IMR-90 (cell line): ENCODE measurements at regions not wholly inside any gene's neighbourhood (a gene's known extent, or its start where the extent isn't known, plus 50 kb on each side); places are given as distances from the start of the nearest gene placed in this dataset.

Experiments used
- ATAC-seq: fragments of 200-7000 bp; cut with Tn5 transposase; 2 replicates; pipeline ENCODE4 v1.9.1; 2020; ENCODE audit warnings: low read depth, mild to moderate bottlenecking, moderate library complexity
- BruUV-seq: library from RNA; stranded (reverse); fragments of 400-500 nt; replicated peaks from 2 replicates; lab custom pipeline; 2021; lab: Mats Ljungman, UMichigan
- CTCF ChIA-PET: fragments of 300-600 bp; formaldehyde crosslinking; extraction: SDS; loops from one replicate; lab custom pipeline; 2021; ENCODE audit warnings: antibody characterized with exemption; lab: Yijun Ruan, JAX
- POLR2A ChIA-PET: fragments of 300-600 bp; sonication (Branson Sonifier 250); formaldehyde crosslinking; loops from one replicate; lab custom pipeline; 2022; ENCODE audit warnings: antibody characterized with exemption; ENCODE audit not compliant: unreplicated experiment; lab: Charles Lee
- DNase-seq: peaks from one replicate; pipeline ENCODE4 v3.0.0; 2013
- H2AFZ ChIP-seq: replicated peaks from 2 replicates; pipeline ENCODE3; 2013; ENCODE audit warnings: low read length, mild to moderate bottlenecking; ENCODE audit not compliant: poor library complexity
- H2AK5ac ChIP-seq: 2 replicates; pipeline ENCODE4 v1.6.1; 2013; ENCODE audit warnings: low read depth, low read length, inconsistent platforms
- H2AK9ac ChIP-seq: replicated peaks from 2 replicates; pipeline ENCODE3; 2013; ENCODE audit warnings: mild to moderate bottlenecking, low read depth, low read length, moderate library complexity; ENCODE audit not compliant: poor library complexity
- H2BK120ac ChIP-seq: 2 replicates; pipeline ENCODE4 v1.6.1; 2013; ENCODE audit warnings: low read depth, low read length, inconsistent platforms
- H2BK15ac ChIP-seq: 3 replicates; pipeline ENCODE4 v1.6.1; 2013; ENCODE audit warnings: low read depth, low read length, inconsistent platforms
- H2BK20ac ChIP-seq: 2 replicates; pipeline ENCODE4 v1.6.1; 2013; ENCODE audit warnings: low read depth, mild to moderate bottlenecking, inconsistent platforms, low read length, moderate library complexity
- H2BK5ac ChIP-seq: 2 replicates; pipeline ENCODE4 v1.6.1; 2013; ENCODE audit warnings: mild to moderate bottlenecking, low read depth, low read length, inconsistent platforms; ENCODE audit not compliant: poor library complexity, severe bottlenecking
- H3K14ac ChIP-seq: replicated peaks from 2 replicates; pipeline ENCODE4 v1.6.1; 2013; ENCODE audit warnings: low read depth, low read length, inconsistent platforms
- H3K18ac ChIP-seq: 2 replicates; pipeline ENCODE4 v1.6.1; 2013; ENCODE audit warnings: low read depth, low read length, control low read depth
- H3K23ac ChIP-seq: 2 replicates; pipeline ENCODE4 v1.6.1; 2013; ENCODE audit warnings: low read depth, low read length, inconsistent platforms
- H3K27ac ChIP-seq: 2 replicates; pipeline ENCODE4 v1.5.1; 2013; ENCODE audit warnings: mild to moderate bottlenecking, control low read depth, low read length; ENCODE audit not compliant: insufficient read depth
- H3K27me3 ChIP-seq: 2 replicates; pipeline ENCODE4 v1.6.1; 2013; ENCODE audit warnings: low read length; ENCODE audit not compliant: control insufficient read depth, insufficient read depth
- H3K36me3 ChIP-seq: 2 replicates; pipeline ENCODE4 v1.6.1; 2013; ENCODE audit warnings: low read length, mixed read lengths; ENCODE audit not compliant: control insufficient read depth, insufficient read depth
- H3K4ac ChIP-seq: 2 replicates; pipeline ENCODE4 v1.6.1; 2013; ENCODE audit warnings: low read depth, low read length, inconsistent platforms
- H3K4me1 ChIP-seq: 2 replicates; pipeline ENCODE4 v1.6.1; 2013; ENCODE audit warnings: low read length, mixed read lengths; ENCODE audit not compliant: control insufficient read depth, insufficient read depth
- H3K4me2 ChIP-seq: 2 replicates; pipeline ENCODE4 v1.6.1; 2013; ENCODE audit warnings: low read depth, mild to moderate bottlenecking, control low read depth, low read length, moderate library complexity
- H3K4me3 ChIP-seq: 2 replicates; pipeline ENCODE4 v1.5.1; 2013; ENCODE audit warnings: low read depth, mild to moderate bottlenecking, control low read depth, low read length, moderate library complexity; ENCODE audit not compliant: insufficient read depth
- H3K56ac ChIP-seq: 2 replicates; pipeline ENCODE4 v1.6.1; 2013; ENCODE audit warnings: low read length, inconsistent platforms; ENCODE audit not compliant: insufficient read depth; ENCODE audit errors: extremely low read depth
- H3K79me1 ChIP-seq, 2 experiments: 2 replicates each; pipeline ENCODE4 v1.6.1; 2013; ENCODE audit warnings: low read length in 2 of 2, inconsistent platforms in 1 of 2, low read depth in 1 of 2
- H3K9ac ChIP-seq: 2 replicates; pipeline ENCODE4 v1.6.1; 2013; ENCODE audit warnings: low read depth, low read length, control low read depth
- H3K9me1 ChIP-seq: 2 replicates; pipeline ENCODE4 v1.6.1; 2013; ENCODE audit warnings: low read length, inconsistent platforms; ENCODE audit not compliant: insufficient read depth
- H3K9me3 ChIP-seq: 2 replicates; pipeline ENCODE4 v1.6.1; 2013; ENCODE audit warnings: low read length; ENCODE audit not compliant: control insufficient read depth, insufficient read depth
- H4K20me1 ChIP-seq: 2 replicates; pipeline ENCODE4 v1.6.1; 2013; ENCODE audit warnings: low read length, inconsistent platforms; ENCODE audit not compliant: insufficient read depth
- H4K5ac ChIP-seq: 2 replicates; pipeline ENCODE4 v1.6.1; 2013; ENCODE audit warnings: mild to moderate bottlenecking, low read depth, low read length, control low read depth
- H4K8ac ChIP-seq, 2 experiments: 2 replicates each; pipeline ENCODE4 v1.6.1; 2013; ENCODE audit warnings: low read depth in 2 of 2, low read length in 2 of 2, control low read depth in 1 of 2, inconsistent platforms in 1 of 2
- H4K91ac ChIP-seq: 2 replicates; pipeline ENCODE4 v1.6.1; 2013; ENCODE audit warnings: low read depth, low read length, inconsistent platforms; ENCODE audit not compliant: insufficient read depth
- CEBPB ChIP-seq: IDR thresholded peaks from 2 replicates; pipeline ENCODE4 v1.6.1; 2012; ENCODE audit warnings: low read depth, low read length, improper control_type of control experiment
- CHD1 ChIP-seq: IDR thresholded peaks from 2 replicates; pipeline ENCODE4 v1.6.1; 2012; ENCODE audit warnings: low read depth, low read length, improper control_type of control experiment
- CTCF ChIP-seq: conservative IDR thresholded peaks from 2 replicates; pipeline ENCODE4 v1.5.1; 2012; ENCODE audit warnings: mild to moderate bottlenecking, low read depth, low read length, improper control_type of control experiment
- FOS ChIP-seq: fragments of 150-350 bp; IDR thresholded peaks from 2 replicates; pipeline ENCODE4 v1.6.1; 2016; ENCODE audit warnings: low read depth, low read length
- MAFK ChIP-seq: IDR thresholded peaks from 2 replicates; pipeline ENCODE4 v1.6.1; 2012; ENCODE audit warnings: low read depth, low read length, improper control_type of control experiment
- MXI1 ChIP-seq: IDR thresholded peaks from 2 replicates; pipeline ENCODE4 v1.6.1; 2012; ENCODE audit warnings: low read depth, mild to moderate bottlenecking, low read length, moderate library complexity, borderline replicate concordance
- NFE2L2 ChIP-seq: fragments of 150-350 bp; IDR thresholded peaks from 2 replicates; pipeline ENCODE4 v1.6.1; 2016; ENCODE audit warnings: low read depth, mild to moderate bottlenecking, low read length
- POLR2A ChIP-seq: IDR thresholded peaks from 2 replicates; pipeline ENCODE4 v1.6.1; 2012; ENCODE audit warnings: mild to moderate bottlenecking, low read depth, low read length
- RCOR1 ChIP-seq: IDR thresholded peaks from 2 replicates; pipeline ENCODE4 v1.6.1; 2012; ENCODE audit warnings: mild to moderate bottlenecking, low read length, improper control_type of control experiment; ENCODE audit not compliant: insufficient replicate concordance
- RFX5 ChIP-seq: IDR thresholded peaks from 2 replicates; pipeline ENCODE4 v1.8.0; 2012; ENCODE audit warnings: low read depth, mild to moderate bottlenecking, low read length, moderate library complexity
- SMC3 ChIP-seq: fragments of 150-350 bp; IDR thresholded peaks from 2 replicates; pipeline ENCODE4 v1.6.1; 2016; ENCODE audit warnings: low read depth, mild to moderate bottlenecking, antibody characterized with exemption, low read length, moderate library complexity
- USF2 ChIP-seq: fragments of 150-350 bp; IDR thresholded peaks from 2 replicates; pipeline ENCODE4 v1.6.1; 2017; ENCODE audit warnings: mild to moderate bottlenecking, antibody characterized with exemption, low read length, low read depth
- WGBS, 2 experiments: methylation state at CpG; one replicate each; pipeline versions ENCODE4 v1.1.5 to v1.1.7; 2013; ENCODE audit warnings: missing lambda C conversion rate in 2 of 2; ENCODE audit not compliant: insufficient read length in 1 of 2; ENCODE audit errors: extremely low coverage in 2 of 2; 5-methylcytosine and 5-hydroxymethylcytosine counted together
- dilution Hi-C: fragments of 300-500 bp; cut with HindIII; formaldehyde crosslinking; loops from one replicate; pipeline ENCODE4 v1.14.3; 2018; ENCODE audit warnings: low sequenced_read_pairs; ENCODE audit not compliant: unreplicated experiment
- in situ Hi-C: fragments of 300-500 bp; cut with MboI; formaldehyde crosslinking; loops from 3 replicates; pipeline ENCODE4 v1.14.3; 2019; ENCODE audit warnings: low sequenced_read_pairs, inconsistent platforms, mixed read lengths
- intact Hi-C: fragments of 100-400 bp; cut with micrococcal nuclease; formaldehyde crosslinking; loops from 2 replicates; pipeline ENCODE4 v1.10.0; 2022
- TF ChIP-seq, protein P1 (sequence below): fragments of 150-350 bp; IDR thresholded peaks from 2 replicates; pipeline ENCODE4 v1.6.1; 2016; ENCODE audit warnings: low read depth, mild to moderate bottlenecking, low read length, moderate library complexity, borderline replicate concordance

GRCh38 chr17:63162406-63163157 lies 196.5 kb downstream of the TANC2 start:
- Histone ChIP-seq H4K91ac (no peak overlapping the region), H3K9ac (no peak overlapping the region), H2BK120ac (no peak overlapping the region), H3K36me3 (0 out of 2 replicates have a peak, but pooled peaks cover 2% of the 10 kb centered on the region), H3K18ac (no peak overlapping the region), H3K4ac (no peak overlapping the region), H3K79me1 (peaks cover 41 to 50% of the 10 kb centered on the region in 2 experiments), H2BK20ac (no peak overlapping the region), H4K5ac (no peak overlapping the region), H3K4me2 (no peak overlapping the region), H3K4me3 (no peak overlapping the region), H4K8ac (no peak overlapping the region), H3K9me3 (no peaks in the 10 kb centered on the region), H4K20me1 (peaks cover 4% of the 10 kb centered on the region; the same call in 1 of the 2 replicates), H3K56ac (no peak overlapping the region), H3K27me3 (no peaks in the 10 kb centered on the region), H3K4me1 (no peaks in the 10 kb centered on the region), H3K23ac (no peak overlapping the region), H3K14ac (no peak overlapping the region), H2BK15ac (no peak overlapping the region), H2BK5ac (no peak overlapping the region), H2AFZ (no peak overlapping the region), H2AK9ac (no peak overlapping the region), H3K9me1 (0 out of 2 replicates have a peak, but pooled peaks cover 7% of the 10 kb centered on the region), H3K27ac (no peak overlapping the region), H2AK5ac (no peak overlapping the region)
- WGBS, 2 experiments = 85% methylated on average over 4 of the region's 5 CpGs; no CpG with 5 or more reads in 1 of the 2 experiments
- ATAC-seq = no peak
- no peak for DNase-seq
- in situ Hi-C loops = no loop called here
- no TSS peak for BruUV-seq
- ChIA-PET POLR2A (no interaction called here), CTCF (no interaction called here)
- TF ChIP-seq USF2 (no peak), SMC3 (no peak), FOS (no peak), RFX5 (no peak), MAFK (no peak), POLR2A (no peak), MXI1 (no peak), CEBPB (no peak), CTCF (no peak), NFE2L2 (no peak), CHD1 (no peak), RCOR1 (no peak)
- TF ChIP-seq, protein P1, sequence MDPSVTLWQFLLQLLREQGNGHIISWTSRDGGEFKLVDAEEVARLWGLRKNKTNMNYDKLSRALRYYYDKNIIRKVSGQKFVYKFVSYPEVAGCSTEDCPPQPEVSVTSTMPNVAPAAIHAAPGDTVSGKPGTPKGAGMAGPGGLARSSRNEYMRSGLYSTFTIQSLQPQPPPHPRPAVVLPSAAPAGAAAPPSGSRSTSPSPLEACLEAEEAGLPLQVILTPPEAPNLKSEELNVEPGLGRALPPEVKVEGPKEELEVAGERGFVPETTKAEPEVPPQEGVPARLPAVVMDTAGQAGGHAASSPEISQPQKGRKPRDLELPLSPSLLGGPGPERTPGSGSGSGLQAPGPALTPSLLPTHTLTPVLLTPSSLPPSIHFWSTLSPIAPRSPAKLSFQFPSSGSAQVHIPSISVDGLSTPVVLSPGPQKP = no peak
- intact Hi-C loops = no loop called here
- dilution Hi-C loops = no loop called here
